ENCODE measurements at regions not wholly inside any gene's neighbourhood (a gene's known extent, or its start where the extent isn't known, plus 50 kb on each side); places are given as distances from the start of the nearest gene placed in this dataset.

DNA sequence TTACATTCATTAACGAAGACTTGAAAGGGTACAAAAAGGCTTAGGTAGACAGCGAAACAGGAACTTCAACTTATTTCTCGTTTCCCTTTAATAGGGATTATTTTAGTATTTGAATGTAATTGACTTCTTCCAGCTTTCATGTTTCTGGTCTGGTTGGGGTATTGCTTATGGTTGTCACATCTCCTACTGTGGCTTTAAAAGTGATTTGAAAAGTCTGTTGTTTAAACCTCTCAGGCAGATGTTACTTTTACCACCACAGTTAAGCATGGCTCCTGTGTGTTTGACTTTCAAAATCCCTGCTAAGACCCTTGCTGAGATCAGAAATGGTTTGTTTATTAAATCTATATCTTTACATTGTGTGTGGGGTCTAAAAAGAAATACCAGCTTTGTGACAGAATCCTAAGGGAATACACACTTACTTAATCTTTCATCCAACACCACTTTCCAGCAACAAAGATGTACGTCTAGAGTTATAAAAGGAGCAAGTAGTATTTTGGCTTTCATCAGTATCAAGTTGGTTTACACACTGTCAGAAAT, 661.2 kb downstream of the FAT4 start:
- DNase-seq = no peak

DNA sequence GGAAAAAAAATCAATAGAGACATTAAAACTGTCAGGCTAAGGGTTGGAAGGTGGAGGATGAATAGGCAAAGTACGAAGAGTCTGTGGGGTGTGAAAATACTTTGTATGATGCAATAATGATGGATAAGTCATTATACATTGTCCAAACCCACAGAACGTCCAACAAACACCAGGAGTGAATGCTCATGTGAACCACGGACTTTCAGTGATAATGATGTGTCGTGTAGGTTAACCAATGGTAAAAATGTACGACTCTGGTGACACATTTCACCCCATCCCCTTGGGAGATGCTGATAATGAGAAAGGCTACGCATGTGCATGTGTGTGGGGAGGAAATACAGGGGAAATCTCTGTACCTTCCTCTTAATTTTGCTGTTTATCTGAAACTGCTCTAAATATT, 665.2 kb downstream of the FAT4 start:
- no peak for DNase-seq

DNA sequence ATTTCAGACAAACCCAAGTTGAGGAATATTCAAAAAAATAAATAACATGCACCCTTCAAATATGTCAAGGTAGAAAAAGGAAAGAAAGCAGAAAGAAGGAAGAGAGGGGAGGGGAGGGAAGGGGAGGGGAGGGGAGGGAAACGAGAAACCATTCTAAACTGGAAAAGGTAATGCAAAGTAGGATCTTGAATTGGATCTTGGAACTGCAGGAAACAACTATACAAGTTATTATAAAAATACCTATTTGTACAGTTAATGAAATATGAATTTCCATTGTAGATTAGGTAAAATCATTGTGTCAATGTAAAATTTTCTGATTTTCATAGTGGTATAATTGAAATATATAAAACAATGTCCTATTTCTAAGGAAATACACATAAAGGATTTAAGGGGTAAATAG, 668.4 kb downstream of the FAT4 start:
- no peak for DNase-seq

DNA sequence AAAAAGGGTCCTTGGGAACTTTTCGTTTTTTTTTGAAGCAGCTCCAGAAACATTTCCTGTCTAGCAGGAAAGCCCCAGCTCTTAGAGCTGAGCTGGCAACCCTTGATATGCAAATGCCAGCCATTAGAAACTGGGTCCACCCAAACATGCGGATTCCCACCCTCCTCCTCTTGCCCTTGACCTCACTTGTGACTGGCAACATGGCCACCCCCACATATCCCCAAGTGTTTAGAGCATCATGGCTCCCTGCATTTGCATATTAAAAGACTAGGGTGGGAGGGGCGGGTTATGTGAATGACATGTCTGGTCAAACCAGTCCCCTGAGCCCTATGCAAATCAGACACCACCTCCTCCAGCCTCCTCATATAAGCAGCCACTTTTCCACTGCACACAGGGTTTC, 671.1 kb downstream of the FAT4 start:
- no peak for DNase-seq

DNA sequence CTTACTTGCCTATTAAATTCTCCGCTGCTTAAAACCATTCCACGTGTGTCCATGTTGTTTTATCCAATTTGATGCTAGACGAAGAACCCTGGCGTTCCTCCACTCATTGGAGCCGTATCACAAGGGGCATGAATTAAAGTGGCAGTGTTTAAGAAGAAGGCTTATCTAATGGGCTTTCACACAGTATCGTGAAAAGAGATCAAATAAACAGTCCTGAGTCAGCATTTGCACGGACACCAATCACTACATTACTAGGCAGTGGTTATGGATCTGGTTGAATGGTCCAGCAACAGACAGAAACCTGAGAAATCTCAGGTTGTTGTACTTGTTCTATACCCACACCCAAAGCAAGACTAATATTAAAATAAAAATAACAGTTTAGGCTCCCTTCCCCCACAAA, 671.6 kb downstream of the FAT4 start:
- DNase-seq = no peak

DNA sequence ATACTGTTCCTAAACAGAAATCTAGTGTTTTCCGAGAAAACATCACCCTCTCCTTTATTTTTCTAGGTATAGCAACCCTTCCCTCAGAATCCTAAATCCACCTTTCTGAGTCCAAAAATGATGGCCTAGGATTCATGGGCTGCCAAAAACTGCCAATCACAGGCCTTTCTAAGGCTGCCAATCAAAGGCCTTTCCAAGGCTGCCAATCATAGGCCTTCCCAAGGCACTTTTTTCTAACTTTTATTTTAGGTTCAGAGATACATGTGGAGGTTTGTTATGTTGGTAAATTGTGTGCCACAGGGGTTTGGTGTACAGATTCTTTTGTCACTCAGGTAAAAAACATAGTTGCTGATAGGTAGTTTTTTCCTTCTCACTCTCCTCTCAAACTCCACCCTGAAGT, 673.7 kb downstream of the FAT4 start:
- DNase-seq = no peak

DNA sequence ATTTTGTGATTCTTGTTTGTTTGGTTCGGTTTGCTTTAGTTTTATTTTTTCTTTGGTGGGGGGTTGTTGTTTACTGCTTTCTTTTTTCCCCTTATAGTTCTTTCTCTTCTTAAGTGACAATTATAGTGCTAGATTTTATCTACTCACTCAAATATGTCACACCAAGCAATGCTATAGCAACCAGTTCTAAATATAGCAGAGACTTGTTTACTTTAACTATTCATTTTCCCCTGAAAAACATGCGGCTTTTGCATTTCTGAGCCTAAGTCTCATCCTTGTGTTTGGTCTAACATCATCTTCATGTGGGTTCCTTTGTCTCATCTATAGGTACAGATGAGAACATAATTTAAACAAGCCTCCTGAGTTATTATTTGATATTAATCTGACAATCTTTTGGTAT, 676.6 kb downstream of the FAT4 start:
- DNase-seq = no peak

DNA sequence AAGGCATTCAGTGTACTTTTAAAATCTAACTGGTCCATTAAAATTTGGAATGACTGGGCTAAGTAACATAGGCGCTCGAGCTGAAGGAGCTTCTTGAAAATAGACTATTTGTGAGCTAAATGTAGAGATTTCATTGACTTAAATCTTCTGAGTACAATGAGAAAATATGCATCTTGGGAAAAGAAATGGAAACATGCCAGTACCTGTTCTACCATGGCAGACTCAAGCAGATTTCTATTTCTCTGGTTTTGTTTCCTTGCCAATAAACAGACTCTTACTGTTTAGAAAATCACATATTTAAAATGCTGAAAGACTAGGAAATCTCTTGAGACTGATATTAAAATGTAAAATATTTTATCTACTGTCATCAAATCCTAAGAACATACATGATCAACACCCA, 678.1 kb downstream of the FAT4 start:
- no peak for DNase-seq

DNA sequence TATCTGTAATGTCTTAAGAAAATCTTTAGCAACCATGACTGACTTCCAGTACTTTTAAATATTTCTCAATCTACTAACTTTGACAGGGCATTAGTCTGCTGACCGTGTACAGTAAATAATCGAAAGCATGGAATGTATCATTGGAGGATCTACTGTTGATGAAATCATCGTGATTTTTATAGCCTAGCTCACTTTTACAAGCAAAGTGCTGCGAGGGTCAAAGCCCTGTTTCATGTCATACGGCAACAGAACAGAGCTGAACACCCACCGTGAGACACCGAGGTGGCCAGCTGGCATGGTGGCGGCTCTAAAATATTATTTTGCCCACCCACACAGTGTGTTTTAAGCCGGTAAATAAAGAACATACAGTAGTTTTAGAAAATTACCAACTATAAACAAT, 679.3 kb downstream of the FAT4 start:
- no peak for DNase-seq

DNA sequence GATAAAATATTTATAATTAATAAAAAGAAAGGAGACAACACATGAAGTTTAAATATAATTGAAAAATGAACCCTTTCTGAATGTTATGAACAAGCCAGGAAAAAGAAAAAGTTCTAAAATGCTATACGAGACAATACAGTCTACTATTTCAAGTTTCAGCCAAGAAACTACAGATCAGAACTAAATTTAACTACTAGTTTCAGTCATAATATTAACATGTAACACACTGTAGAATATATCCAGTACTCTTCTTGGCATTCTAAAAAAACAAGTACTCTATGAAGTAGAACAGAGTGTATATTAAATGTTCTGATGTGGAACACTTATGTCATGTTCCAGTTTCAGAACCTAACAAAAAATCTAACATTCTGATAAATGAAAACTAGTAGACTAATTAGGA, 679.7 kb downstream of the FAT4 start:
- no peak for DNase-seq

DNA sequence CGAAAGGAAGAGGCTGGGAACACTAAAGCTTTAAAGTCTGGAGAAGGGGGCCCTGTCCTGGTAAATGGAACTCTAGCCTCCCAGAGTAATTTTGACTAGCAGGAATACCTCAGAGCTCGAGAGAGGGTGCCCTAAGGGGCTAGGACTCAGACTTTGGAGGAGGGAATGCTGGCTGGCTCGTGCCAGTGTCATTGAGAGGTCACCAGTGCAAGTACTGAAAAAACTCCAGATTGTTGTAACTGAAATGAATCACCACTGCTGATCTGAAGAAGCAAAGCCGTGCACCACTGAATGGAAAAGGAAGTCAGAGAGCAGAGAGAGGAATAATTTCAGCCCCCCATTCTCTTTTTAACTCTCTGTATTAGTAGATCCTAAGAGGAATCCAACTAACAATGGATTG, 690.2 kb downstream of the FAT4 start:
- no peak for DNase-seq

DNA sequence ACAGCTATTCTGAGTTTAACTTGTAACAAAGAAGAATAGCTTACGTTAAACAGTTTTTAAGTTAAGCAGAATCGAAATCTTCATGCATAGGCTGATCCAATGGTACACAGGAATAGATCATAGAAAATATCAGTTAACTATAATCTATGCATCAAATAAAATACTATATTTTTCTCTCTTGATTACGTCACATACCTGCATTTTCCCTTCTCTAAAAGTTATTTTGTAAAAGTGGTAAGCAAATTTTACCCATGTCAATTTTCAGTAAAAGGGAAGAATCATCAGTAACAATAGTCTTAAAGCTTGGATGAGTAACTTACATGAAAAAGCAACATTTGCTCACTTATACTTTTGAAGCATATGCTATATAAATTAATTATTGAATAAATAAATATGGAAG, 692.4 kb downstream of the FAT4 start:
- no peak for DNase-seq

DNA sequence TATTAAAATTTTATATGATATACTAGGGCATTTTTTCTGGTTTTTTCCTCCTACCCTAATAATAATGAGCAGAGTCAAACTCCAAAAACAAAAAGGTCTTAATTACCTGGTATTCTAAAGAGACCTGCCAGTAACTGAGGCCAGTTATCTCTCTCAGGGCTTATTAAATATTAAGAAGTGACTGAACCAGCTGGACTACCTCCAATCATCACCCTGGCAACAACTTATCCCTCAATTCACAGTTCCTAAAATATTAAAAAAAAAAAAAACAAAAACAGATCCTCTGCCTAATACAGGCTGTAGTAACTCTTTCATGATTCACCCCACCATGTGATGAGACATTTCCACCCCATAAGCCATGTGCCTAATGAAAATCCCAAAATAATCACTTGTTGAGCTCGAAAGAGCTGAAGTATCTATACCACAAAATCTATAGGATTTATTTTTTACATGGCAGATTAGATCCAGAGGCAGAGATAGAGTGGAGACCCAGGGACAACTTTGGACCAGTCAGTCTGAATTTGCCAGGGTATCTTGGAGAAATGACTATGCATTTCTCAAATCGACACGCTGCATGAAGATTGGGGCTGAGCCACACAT, 698.0 kb downstream of the FAT4 start:
- DNase-seq = no peak

DNA sequence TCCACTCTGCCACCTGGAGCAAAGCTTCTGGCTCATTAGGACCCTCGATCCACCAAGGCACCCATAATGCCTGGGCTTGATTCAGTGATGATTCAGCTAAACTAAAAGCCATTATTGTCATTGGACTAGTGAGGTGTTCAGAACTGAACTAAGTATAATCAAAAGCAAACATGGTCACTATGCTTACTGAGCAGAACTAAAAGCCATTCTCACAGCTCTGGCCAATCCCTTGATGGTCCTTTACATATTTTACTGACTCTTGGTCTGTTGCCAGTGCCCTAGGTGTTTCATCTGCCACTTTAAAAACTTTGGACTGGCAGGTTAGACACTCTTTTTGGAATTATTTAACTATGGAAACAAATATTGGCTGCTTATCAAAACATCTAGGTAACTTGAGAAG, 703.5 kb downstream of the FAT4 start:
- no peak for DNase-seq

DNA sequence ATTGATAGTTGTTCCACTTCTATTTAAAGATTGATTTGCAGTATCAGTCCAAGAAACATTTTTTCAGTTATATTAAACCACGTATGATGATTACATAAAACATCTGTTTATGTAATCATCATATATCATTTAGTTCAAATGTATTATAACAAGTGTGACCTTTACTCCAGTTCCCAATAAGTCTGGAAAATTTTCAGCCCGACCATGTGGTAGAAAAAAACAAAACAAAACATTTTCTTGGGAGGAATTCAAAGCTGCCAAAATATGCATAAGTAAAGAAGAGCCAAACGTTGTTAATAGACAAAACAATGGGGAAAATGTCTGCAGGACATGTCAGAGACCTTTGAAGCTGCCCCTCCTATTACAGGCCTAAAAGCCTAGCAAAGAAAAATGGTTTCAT, 709.1 kb downstream of the FAT4 start:
- DNase-seq = no peak

DNA sequence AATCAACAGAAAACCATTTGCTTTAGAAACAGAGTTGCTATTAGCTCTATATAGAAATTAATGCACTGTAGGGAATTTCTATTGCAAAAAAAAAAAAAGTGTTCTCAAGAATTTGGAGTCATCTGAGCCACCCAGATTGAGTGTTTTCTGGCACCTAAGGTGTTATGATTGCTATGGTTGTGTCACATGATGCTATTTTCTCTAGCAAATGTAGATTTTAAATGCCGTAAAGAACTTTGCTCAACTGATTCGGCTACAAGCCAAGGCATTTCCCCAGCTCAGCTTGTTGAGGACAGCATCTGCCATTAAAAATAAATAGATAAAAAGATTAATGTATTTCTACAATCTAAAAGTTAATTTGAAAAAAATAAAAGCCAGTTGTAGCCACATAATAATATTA, 712.8 kb downstream of the FAT4 start:
- DNase-seq = no peak

DNA sequence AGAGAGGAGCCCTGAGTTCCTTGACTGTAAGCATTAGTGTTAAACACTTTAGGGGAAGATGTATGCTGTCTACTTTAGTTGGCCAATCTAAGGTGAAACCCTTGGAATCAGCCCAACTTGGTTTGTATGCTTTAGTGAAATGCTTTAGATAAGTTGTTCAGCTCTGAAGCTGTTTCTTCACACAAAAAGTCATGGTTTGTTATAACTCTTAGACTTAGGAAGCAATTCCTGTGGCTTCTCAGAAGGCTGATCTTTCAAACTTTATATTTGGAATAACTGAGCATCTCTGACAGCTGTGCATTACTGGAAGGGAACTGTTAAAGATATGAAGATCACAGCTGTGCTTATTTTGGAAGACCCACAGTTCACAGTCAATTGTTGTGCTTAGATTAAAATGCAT, 714.1 kb downstream of the FAT4 start:
- DNase-seq = no peak

DNA sequence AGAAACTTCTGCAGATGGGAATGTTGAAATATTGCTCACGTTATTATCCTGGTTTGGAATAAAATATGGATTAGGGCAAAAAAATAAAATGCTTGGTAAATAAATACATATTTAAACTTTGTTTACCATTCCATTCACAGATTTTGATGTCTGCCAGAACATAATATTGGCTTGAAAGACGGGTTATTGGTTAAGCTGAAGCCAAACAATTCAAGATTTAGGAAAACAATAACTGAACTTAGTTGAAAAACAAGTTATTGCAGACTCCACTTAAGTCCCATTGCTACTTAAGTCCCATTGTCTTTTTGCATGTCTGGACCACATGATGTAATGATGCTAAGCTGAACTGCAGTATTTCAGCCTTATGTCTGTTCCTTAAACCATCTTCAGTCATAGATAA, 722.5 kb downstream of the FAT4 start:
- DNase-seq = no peak

DNA sequence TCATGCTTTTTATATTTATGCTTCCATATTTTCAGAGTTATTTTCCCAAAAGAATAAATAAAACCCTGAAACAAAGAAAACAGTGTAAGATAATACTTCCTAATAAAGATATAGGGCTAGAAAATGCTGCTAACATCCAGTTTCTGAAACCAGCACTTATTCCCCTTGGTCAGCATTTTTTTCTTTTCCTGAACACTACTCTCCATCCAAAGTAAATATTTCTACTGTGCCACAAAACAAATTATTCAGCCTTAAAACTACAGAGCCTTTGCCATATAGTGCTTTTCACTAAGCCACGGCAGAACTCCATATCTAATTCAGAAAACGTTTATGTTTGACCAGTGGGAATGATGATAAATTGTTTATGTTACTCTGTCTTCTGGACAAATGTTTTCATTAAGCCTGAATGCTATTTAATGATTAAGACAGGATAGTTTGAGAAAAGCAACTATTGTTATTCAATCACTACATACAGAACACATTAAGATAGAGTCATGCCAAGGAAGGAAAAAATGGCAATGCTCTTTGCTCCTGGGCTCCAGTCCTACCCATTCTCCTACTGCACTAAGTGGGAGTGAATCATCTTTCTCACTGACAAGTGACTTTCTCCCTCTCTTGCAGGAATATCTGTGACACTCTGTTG, 723.9 kb downstream of the FAT4 start:
- no peak for DNase-seq

DNA sequence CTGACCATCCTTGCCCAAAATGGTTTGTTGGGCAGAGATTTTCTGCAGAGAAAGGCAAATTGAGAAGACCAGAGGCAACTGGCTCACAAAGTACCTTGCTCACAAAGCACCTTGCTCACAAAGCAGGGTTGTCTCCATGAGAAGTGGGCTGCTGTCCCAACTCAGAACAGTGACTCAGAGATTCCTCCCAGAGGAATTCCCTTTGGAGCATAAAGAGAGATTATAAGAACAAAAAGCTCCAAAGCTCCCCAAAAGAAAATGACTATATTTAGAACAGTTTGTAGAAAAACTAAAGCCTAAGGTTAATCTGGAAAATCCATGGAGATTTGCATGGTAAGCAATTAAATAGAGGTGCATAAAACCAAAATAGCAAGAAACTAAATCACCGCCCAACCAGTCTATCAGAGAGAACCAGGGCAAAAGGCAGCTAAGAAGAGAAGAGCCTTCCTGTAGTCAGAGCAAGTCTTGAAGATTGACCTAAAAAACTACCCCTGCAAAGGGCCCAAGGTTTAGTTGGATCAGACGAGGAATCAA, 731.4 kb downstream of the FAT4 start:
- no peak for DNase-seq

DNA sequence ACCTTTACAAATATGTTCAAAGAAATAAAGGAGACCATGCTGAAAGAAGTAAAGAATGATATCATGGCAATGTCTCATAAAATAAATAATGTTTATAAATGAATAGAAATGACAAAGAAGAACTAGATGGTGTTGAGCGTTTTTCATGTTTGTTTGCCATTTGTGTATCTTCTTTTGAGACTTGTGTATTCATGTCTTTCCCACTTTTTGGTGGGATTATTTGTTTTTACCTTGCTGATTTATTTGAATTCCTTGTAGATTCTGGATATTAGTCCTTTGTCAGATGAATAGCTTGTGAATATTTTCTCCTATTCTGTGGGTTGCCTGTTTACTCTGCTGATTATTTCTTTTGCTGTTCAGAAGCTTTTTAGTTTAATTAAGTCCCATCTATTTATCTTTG, 732.4 kb downstream of the FAT4 start:
- DNase-seq = no peak

DNA sequence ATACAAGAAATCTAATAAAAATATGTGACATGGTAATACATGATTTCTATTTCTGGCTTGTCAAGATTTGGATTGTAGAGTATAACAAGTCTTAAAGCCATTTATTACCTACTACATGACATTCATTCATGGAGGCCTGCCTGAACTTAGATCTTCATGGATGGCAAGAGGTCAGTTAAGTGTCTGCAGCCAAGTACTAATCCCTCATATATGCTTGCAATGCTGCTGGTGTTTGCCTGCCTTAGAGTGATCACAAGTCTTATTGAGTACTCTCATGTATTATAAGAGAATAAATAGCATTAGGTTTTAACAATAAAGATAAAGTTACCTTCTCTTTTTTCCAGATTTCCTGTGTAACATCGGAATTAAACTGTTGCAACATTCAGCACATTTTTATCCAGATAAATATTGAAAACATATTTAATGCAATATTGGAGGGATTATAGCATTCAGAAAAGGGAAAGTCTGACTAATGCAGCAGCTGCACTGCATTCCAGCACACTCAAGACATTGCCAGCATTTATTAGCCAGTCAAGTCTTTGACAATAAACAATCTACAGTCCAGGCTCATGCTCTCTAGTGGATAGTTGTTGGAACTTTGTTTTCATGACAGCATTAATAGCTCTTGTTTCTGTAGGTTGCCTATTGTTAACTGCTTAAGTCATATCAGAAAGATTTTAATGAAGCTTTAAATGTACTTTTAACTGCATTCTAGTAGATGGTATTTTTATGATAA, 737.1 kb downstream of the FAT4 start:
- DNase-seq = peak in 1 of 2 experiments; percentile 33

DNA sequence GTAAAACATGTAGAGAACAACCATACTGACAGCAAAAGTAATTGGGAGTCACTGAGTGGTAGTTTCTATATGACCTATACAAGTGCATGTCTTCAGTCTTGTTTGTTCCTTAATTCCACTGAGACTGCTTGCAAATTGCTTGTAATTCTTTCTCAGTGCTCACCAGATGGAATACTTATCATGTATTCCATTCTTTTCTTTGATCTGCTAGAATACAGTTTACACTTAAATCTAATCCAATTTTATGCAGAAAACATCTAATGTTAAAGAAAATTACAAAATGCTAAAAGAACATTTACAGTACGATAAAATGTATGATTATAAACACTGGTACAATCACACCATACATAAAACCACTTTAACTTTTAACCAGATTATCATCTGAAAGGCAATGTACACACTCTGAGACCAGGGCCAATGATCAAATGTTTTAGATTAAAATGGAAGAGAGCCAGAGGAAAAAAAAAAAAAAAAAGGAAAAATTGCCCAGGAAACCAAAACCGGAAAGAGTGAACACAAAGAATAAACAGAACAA, 741.4 kb downstream of the FAT4 start:
- no peak for DNase-seq

DNA sequence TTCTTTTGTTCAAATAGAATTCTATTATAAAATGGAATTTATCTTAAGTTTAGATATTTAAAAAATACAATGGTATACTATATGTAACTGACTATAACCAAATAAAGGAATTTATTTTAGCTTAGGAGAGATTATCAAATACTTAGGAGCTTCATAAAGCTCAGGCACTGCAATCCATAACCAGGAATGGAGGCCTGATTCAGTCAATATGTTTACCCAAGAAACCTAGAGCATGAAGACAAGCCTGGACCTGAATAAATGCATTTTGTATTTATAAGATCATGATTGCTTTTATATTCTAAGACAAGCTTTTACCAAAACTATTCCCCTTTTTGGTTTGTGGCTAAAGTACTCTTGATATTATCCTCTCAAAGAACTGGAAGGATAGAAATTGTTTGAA, 742.6 kb downstream of the FAT4 start:
- DNase-seq = no peak

Measured in NCI-H446 (cell line).